Activated T-cell treated with anti-CD3 and anti-CD28 coated beads, Interleukin-2, amount 50 U/mL, for 48 hours (primary cell): ENCODE measurements at regions not wholly inside any gene's neighbourhood (a gene's known extent, or its start where the extent isn't known, plus 50 kb on each side); places are given as distances from the start of the nearest gene placed in this dataset.

Experiments used
- DNase-seq, 2 experiments: peaks; one replicate each; pipeline ENCODE4 v3.0.0-alpha.2; 2020

DNA sequence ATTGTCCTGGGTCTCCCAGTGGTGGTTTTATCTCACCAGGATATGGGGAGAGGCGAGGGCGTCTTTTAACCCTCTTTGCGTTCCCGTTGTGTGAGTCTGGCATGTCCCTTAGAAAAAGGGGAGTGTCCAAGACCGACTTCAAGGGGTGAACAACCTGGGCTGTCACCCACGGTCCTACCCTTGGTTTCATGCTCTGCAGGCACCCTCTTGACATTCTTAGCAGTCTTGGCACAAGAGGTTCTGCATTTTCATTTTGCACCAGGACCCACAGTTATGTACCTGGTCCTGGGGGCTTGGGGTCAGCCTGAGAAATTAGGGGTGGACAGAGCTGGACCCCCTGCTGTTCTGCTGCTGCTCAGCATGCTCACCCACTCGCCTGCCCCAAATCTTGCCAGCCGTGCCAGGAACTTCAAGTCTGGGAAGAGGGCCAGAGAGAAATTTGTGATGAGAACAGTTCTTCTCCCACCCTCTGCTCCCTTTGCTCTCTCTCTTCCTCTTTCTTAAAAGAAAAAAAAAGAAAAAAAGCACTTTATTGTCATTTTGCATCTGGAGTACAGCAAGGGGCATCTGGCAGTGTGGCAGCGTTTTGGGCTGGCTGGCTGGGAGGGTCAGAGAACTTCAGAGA lies 471.2 kb downstream of the MIAT start:
- DNase-seq, result no peak

DNA sequence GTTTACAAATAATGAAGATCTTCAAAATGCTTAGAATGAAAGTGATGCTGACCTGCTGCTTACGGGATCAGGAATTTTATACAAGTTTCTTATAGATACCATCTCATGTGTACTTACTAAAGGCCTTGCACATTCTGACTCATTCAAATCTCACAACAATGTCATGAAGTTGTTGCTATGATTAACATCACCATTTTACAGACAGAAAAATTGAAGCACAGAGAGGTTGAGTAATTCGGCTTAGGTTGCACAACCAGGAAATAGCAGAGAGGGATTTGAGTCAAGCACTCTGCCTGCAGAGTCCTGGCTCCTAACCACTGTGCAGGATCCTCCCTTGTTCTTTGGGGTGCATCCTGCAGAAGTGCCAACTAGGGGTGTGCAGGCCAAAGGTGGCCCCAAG lies 471.9 kb downstream of the MIAT start:
- DNase-seq, result no peak

DNA sequence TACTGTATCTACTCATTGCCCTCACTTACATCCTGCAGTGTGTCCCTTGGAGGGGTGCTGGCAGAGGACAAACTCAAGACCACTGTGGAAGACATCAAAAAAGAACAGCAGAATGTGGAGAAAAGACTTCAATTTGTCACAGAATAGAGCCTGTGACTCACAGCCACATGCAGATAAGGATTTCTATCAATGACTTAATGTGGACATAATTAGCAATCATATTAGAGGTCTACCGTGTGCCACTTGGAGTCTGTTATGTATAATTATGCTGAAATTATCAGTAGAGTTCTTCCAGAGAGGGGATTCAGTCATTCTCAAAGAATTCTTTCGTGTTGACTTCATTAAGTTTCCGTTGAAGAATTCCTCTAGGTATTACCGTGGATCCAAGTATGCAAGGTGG lies 473.5 kb downstream of the MIAT start:
- no peak for DNase-seq

DNA sequence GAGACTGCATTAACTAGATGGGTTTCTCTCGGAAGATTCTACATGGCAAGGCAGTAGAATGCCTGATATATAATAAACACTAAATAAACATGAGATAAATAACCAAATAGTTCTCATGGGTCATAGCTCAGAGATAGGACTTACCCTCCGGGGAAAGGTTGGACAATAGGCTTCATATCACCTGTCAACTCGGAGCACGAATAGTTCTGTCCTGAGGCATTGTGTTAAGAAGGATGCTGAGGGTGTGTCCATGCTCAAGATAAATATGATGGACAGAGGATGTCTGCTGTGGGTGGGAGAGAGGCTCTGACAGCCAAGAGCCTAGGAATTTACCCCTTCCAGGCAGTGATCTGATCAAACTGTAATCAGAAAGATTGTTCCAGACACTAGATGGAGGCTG lies 474.0 kb downstream of the MIAT start:
- DNase-seq, result no peak

DNA sequence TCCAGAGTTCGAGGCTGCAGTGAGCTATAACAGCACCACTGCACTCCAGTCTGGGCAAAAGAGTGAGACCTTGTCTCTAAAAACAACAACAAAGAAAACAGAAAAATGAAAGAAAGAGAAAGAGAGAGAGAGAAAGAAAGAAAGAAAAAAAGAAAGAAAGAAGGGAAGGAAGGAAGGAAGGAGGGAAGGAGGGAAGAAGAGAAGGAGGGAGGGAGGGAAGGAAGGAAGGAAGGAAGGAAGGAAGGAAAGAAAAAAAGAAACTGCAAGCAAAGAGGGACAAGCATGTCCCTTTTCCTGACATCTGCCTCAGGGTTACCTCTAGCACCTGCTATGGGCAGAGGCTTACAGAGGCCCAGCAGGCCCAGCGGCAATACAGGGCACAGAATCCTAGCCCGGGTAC lies 475.0 kb downstream of the MIAT start:
- no peak for DNase-seq

DNA sequence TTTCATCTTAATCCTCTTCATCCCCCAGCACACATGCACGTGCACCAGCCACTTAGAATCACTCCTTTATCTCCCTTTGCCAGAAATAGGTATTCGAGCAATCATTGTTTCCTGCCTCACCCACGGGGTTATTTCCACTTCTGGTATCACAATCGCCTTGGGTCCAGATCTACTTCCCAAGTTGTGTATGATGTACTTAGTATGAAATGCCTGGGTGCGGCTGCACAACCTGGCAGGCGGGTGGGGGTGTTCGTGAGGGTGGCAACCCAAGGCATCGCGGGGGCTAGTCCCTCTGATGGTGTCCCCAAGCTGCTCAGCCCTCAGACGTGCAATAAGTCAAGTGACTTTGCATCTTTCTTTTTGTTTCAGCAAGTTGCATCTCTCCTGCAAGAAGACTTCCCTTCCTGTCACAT lies 475.6 kb downstream of the MIAT start:
- no peak for DNase-seq

DNA sequence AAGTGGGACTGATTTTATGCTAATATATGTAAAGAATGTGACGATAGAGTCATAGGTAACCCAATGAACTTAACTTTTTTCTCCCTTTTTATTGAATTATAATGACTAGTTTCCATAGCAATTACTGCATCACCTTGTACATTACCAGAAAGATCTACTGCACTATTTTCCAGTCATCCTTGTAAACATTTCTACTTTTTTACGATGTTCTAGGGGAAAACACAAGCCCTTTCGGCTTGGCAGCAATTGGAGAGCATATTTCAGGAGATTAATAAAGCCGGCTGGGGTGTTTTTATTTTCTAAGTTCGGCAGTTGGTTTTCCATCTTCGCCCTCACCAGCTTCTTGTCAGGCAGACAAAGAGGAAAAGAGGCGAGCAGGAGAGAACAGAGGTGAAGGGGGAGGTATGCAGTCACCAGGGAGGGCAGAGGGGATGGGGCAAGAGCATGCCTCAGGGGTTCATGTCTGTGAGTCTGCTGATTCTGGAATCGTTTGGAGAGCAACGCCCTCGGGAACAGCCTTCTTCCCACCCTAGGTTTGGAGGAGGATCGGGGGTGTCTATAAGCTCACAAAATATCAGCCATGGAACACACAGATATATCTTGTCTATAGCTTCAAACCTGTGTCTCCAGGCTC lies 476.4 kb downstream of the MIAT start:
- DNase-seq, result no peak

DNA sequence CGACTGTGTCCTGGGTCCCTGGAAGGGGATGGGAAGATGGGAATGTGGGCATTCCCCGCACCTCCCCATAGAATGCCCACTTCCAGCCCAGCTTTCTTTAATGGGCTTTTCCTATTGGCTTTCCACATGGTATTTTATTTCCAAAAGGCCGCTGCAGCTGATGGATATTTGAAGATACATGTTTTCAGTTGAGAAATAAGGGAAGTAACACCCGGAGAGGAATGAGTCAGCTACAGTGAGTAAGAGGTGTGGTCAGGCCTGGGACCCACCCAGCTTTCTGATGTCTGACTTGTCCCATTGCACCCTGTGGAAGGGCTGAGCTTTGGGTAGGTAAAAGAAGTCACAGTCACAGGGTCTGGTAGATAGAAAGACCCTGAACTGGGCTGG lies 476.9 kb downstream of the MIAT start:
- DNase-seq, result peak; percentile 25 to 49

DNA sequence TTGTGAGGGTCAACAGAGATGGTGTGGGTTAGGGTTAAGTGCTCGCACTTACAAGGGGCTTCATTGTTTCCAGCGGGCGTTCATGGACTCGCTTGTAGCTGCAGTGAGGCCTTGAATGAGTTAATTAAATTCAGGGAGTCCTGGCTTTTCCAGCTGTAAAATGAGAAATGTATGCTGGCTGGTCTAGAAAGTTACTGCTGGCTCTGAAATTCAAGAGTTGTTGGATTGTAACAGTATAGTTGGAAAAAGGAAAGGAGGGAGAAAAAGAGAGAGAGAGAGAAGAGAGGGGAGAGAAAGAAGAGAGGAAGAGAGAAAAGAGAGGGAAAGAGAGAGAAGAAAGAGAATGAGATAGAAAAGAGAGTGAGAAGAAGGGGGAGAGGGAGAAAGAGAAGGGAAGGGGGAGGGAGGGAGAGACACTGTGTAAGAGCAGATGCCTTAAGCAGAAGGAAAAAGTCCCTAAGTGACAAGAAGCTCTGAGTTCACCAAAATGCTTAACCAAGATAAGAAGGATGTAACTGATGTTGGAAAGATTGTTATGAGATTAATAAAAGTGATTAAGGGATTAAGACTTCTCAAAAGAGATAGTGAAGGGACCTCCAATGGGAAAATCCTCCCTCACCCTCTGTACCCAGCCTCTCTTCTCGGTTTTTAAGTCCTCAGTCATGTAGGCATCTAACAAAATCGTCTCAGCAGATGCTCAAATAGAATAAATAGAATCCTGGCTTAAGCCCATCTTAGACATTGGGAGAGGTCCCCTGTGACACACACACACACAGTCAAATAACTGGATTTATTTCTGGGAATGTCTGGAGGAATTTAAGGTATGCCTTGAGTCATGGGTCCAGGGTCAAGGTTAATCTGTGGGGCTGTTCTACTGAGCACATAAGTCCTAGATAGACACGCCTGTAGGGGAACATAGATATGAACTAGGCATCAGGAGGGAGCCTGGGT lies 477.9 kb downstream of the MIAT start:
- DNase-seq, result no peak

DNA sequence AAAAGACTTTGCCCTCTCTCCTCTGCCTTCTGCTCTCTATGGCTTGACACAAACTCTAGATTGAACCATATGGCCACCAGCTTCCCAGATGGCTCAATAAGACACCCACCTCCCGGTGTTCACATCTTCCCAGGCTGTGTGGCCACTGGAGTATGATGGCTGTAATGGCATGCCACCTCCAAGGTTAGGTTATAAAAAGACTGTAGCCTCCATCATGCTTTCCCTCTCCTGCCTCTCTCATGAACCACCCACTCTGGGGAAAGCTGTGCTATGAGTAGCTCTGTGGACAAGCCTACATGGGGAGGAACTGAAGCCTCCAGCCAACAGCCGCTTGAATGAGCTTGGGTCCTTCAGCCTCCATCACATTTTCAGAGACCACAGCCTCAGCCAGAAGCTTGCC lies 479.2 kb downstream of the MIAT start:
- DNase-seq, result no peak

DNA sequence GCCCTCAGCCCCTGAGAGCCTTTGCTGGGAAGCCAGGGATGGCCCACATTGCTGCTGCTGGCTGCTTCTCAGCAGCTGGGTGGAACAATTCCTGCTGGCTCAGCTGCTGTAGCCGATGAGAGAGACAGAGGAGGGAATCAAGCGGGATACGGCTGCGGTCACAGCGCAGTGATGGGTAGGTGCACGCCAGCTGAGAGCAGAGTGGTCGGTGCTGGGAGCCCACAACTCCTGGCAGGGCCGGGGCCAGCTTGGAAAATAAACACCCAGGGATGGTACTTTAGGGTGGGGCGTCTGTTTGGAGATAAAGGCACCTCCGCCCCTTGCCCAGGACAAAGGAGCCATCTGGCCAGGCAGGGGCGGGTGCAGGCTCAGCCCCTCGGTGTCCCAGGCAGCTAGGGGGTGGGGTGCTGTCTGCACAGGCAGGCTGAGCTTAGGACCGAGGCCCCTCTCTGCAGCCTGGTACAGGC lies 480.5 kb downstream of the MIAT start:
- no peak for DNase-seq

DNA sequence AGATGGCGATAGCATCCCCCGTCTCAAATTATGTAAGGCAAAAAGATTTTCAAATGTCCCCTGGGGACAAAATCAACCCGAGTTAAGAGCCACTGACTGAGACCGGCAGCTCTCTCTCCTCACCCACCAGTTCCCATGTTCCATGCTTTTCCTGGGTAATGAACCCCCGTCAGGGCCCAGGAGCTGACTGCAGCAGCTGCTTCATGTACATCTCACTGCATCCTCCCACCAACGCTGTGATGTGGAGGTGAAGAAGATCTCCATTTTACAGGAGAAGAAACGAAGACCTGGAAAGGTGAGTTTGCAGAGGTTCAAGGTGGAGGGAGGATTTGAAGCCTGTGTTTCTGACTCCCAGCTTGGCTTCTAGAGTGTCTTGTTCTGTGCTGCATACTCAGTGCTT lies 481.1 kb downstream of the MIAT start:
- no peak for DNase-seq

DNA sequence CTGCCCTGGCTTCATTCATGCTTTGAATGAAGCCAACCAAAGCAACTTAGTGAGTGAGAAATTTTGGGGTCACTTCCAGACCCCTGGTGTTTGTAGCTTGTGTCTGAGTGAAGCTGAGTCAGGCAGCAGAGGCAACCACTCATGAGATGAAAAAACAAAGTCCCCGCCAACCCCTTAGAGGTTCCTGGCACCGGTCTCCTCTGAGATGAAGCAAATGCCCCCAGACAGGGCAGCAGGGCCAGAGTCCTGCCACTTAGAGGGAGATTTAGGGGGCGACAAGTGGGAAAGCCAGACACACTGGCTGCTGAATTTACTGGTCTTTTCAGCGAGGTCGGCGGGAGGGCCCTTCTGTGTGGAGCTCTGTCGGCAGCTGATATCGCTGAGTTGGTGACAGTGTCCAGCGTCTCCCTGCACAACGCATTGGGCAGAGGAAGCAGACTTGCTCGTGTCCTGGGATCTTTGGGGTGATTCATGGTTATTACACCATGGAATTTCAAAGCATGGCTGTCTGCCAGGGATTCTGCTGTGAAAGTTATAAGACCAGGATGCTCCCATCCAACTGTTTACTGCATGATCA lies 482.6 kb downstream of the MIAT start:
- no peak for DNase-seq

DNA sequence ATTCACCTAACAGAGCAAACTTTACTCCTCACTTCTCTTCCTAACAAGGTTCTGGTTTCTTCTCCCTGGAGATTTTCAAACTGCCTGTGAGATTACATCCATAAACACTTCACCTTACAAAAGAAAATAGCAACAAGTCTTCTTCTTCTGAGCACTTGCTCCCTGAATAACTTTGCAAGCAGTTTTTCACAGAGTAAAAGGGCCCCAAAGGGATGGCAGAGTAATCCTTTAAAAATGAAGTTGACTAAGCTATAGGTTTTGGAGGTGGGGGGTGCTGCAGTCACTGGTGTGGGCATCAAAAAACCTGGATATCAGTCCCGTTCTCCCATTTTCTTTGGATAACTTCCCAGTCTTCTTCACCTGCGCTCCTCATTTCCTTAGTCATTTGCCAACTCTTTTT lies 484.9 kb downstream of the MIAT start:
- no peak for DNase-seq

DNA sequence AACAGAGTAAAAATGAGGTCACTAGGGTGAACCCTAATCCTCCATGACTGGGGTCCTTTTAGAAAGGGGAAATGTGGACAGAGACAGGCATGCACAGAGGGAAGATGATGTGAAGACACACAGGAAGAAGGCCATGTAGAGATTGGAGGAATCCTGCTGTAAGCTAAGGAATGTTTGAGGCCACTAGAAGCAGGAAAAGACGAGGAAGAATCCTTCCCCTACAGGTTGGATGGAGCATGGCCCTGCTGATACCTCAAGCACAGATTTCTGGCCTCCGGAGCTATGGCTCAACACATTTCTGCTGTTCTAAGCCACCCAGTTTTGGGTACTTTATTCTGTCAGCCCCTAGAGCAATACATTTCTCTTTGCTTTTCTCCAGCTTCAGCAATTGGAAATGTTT lies 486.9 kb downstream of the MIAT start:
- DNase-seq, result no peak

DNA sequence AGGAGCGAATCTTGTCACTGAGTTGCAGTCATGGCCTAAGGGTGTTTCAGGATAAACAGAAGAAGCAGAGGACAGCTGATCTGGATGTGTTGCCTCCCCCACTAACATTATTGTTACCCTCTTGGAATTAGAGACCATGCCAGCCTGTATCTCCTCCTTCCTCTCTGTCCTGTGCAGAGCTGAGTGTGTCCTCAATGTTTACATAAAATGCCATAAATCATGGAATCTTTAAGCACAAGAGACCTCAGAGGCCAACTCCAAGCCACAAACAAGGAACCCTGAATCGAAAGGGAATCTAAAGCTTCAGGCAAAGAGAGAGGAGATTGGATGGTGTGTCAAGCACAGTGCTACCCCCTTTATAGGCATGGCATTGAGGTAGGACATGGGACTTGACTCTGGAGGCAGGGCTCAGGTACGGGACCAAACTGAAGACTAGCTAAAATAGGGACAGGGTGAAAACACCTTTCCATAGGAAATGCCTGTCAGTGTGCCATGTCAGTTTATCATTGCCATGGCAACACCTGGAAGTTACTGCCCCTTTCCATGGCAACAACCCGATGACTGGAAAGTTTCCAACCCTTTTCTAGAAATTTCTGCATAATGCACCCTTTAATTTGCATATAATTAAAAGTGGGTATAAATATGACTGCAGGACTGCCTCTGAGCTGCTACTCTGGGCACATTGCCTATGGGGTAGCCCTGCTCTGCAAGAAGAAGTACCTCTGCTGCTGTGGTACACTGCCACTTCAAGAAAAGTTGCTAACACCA lies 489.7 kb downstream of the MIAT start:
- no peak for DNase-seq

DNA sequence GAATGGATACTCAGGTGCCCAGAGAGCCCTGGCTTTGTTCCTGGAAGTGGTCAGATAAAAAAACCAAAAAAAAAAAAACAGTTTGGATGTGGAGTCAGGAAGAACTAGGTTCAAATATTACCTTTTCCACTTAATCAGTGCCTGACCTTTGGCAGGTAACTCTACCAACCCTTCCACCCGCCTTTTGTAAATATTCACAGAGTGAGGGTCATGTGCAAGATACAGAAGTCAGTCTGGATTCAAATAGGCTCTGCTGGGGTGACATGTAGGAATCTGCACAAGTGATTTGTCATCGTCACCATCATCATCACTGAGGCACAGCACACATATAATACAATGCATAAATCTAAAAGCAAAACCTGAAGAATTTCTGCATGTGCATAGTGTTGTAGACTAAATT lies 490.7 kb downstream of the MIAT start:
- no peak for DNase-seq

DNA sequence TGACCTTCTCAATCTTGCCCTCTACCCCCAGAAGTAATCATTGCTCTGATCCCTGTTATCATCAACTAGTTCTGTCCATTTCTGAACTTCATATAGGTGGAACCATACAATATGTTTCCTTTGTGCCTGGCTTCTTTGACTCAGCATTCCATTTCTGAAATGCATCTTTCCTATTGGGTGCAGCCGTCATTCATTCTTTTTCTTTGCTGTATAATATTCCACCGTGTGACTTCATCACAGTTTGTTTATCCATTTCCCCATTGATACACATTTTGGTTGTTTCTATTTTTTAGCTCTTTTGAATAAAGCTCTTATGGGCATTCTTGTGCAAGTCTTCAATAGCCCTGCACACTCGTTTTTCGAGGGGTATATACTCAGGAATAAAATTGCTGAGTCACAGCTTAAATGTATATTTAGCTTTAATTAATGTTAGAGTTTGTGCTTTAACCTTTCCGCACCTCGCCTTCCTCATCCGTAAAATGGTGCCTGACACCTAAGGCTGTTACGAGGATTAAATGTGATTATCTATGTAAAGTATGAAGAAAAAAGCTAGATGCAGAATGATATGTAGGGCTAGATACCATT lies 491.6 kb downstream of the MIAT start:
- no peak for DNase-seq

DNA sequence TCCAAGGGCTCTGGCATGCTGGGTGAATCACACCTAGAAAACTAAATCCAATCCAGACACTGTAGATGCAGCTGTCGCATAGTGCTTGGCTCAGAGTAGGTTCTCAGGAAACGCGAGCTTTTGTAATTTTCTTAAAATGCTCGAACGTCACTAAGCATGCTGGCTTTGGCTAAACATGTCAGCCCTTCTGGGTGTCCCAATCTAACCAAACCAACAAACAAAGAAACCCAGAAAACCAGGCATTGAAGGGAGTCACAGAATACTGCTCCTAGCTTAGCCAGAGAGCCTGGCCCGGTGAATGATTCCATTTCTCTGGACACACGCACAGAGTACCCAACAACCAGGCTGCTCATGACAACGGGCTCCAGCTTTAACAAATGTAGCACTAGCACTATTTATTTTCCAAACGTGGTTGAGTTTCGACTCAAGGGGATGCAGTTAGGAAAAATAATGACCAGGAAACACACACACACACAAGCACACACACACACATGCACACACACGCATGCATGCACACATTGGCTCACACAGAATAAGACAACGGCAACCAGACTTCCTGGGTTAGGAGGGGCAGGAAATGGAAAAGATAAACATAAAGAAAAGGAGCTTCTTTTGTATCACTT lies 492.6 kb downstream of the MIAT start:
- no peak for DNase-seq

DNA sequence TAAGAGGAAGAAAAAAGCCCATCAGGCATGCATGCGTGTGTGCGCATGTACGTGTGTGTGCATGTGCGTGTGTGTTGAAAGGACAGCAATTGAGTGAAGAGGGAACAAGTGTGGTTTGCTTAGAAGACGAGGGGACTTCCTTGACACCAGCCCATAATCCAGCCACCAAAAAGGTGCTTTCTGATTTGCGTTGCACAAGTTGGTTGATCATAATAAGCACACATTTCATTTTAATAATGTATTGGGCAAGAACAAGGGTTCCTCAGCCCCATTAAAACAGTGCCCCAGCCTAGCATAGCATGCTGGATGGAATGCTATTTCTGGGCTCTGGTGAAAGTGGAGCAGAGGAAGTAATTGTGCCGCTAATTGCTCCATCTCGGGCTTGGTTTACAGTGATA lies 493.2 kb downstream of the MIAT start:
- no peak for DNase-seq

DNA sequence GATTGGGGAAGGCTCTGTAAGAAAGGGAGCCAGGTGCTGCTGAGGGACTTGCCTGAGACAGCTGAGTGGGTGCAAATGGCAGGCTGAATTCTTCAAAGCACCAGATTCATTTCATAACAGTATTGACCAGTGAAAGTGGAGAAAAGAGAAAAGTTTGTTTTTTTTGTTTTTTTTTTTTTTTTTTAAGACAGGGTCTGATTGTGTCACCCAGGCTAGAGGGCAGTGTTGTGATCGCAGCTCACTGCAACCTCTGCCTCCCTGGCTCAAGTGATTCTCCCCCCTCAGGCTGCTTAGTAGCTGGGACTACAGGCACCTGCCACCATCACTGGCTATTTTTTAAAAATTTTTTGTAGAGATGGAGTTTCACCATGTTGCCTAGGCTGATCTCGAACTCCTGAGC lies 494.0 kb downstream of the MIAT start:
- DNase-seq, result no peak

DNA sequence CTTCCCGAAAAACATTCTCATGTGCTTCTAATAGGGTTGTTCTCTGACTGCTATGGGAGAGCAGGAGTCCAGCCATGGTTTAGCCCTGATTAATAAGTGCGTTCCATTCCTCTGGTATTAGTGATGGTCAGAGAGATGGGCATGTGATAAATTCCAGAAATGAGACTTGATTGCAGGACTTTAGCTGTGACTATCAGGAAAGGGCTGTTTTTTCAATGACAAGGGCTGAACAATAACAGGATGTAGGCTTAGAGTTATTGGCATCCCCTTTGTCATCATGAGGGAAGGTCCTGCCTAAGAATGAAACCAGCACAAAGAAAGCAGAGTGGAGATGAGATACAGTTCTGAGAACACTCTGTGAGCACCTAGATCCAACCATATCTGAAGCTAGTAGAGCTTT lies 494.6 kb downstream of the MIAT start:
- DNase-seq, result no peak
